K562 (cell line): ENCODE measurements at regions not wholly inside any gene's neighbourhood (a gene's known extent, or its start where the extent isn't known, plus 50 kb on each side); places are given as distances from the start of the nearest gene placed in this dataset.

Experiments
- ATAC-seq: fragments of 200-7000 bp; cut with Tn5 transposase; 3 replicates; pipeline ENCODE4 v1.9.1; 2020; ENCODE audit warnings: moderate library complexity
- BruUV-seq: library from RNA; stranded (reverse); fragments of 400-500 nt; replicated peaks from 2 replicates; lab custom pipeline; 2021; lab: Mats Ljungman, UMichigan
- CTCF ChIA-PET: fragments of 300-600 bp; formaldehyde crosslinking; extraction: SDS; loops from one replicate; lab custom pipeline; 2021; ENCODE audit warnings: low intra/inter-chr PET ratio; lab: Yijun Ruan, JAX
- POLR2A ChIA-PET: fragments of 300-600, 350-650 bp; sonication (Branson Sonifier 250); formaldehyde crosslinking; extraction: SDS; loops from one replicate; lab custom pipeline; 2021; ENCODE audit warnings: antibody characterized with exemption, inconsistent platforms; lab: Yijun Ruan, JAX
- DNase-seq, 4 experiments: peaks; one replicate each; pipeline versions ENCODE4 v3.0.0 to v3.0.0-alpha.2; 2011 to 2018; ENCODE audit warnings: low spot score in 3 of 4, mixed read lengths in 3 of 4; ENCODE audit errors: extremely low read depth in 1 of 4
- FAIRE-seq: peaks from 2 replicates; lab custom pipeline; 2011; peaks lifted over from hg19 to GRCh38; lab: Jason Lieb, UNC
- H2AFZ ChIP-seq: 2 replicates; pipeline ENCODE4 v1.6.0; 2011; ENCODE audit warnings: low read depth, low read length, control low read depth, inconsistent platforms
- H3K27ac ChIP-seq: fragments of 200-600 bp; 3 replicates; pipeline ENCODE4 v1.8.0; 2011; ENCODE audit warnings: low read depth, mild to moderate bottlenecking, control low read depth, inconsistent platforms, low read length, moderate library complexity, mixed read lengths; ENCODE audit errors: extremely low read depth
- H3K27me3 ChIP-seq, 2 experiments: fragments of 300-600 bp in 1 of 2; 2 replicates in 1 of 2; 3 replicates in 1 of 2; pipeline versions ENCODE4 v1.6.0 to v1.8.0; 2011; ENCODE audit warnings: inconsistent platforms in 2 of 2, low read length in 2 of 2, mild to moderate bottlenecking in 1 of 2, mixed read lengths in 1 of 2, moderate library complexity in 1 of 2; ENCODE audit not compliant: control insufficient read depth in 2 of 2, insufficient read depth in 2 of 2
- H3K36me3 ChIP-seq: fragments of 300-600 bp; 3 replicates; pipeline ENCODE4 v1.8.0; 2011; ENCODE audit warnings: mild to moderate bottlenecking, low read length, inconsistent platforms; ENCODE audit not compliant: control insufficient read depth, insufficient read depth
- H3K4me1 ChIP-seq, 2 experiments: fragments of 200-600 bp in 1 of 2; replicated peaks in 1 of 2; 2 replicates in 1 of 2; 3 replicates in 1 of 2; pipeline versions ENCODE4 v1.5.1 to v1.8.0; 2011; ENCODE audit warnings: inconsistent platforms in 2 of 2, low read length in 2 of 2, mild to moderate bottlenecking in 1 of 2, mixed read lengths in 1 of 2, moderate library complexity in 1 of 2; ENCODE audit not compliant: control insufficient read depth in 2 of 2, insufficient read depth in 2 of 2
- H3K4me2 ChIP-seq: 2 replicates; pipeline ENCODE4 v1.6.1; 2011; ENCODE audit warnings: low read length, control low read depth, inconsistent platforms, mixed read lengths; ENCODE audit not compliant: insufficient read depth
- H3K4me3 ChIP-seq: fragments of 200-600 bp; sonication (generic), shearing (Covaris generic); 2 replicates; pipeline ENCODE4 v1.5.1; 2016; ENCODE audit warnings: control low read depth, inconsistent platforms
- H3K79me2 ChIP-seq: fragments of 200-600 bp; 3 replicates; pipeline ENCODE4 v1.8.0; 2011; ENCODE audit warnings: low read length, inconsistent platforms; ENCODE audit not compliant: control insufficient read depth, insufficient read depth
- H3K9ac ChIP-seq, 2 experiments: 2 replicates each; pipeline versions ENCODE4 v1.6.0 to v1.6.1; 2011; ENCODE audit warnings: low read depth in 2 of 2, low read length in 2 of 2, control low read depth in 1 of 2, inconsistent platforms in 1 of 2, mild to moderate bottlenecking in 1 of 2, mixed read lengths in 1 of 2; ENCODE audit not compliant: insufficient read depth in 1 of 2
- H3K9me1 ChIP-seq: one replicate; pipeline ENCODE4 v1.6.0; 2011; ENCODE audit warnings: inconsistent platforms, mild to moderate bottlenecking, low read length, moderate library complexity; ENCODE audit not compliant: control insufficient read depth, insufficient read depth
- H3K9me3 ChIP-seq: replicated peaks from 2 replicates; pipeline ENCODE4 v1.5.1; 2011; ENCODE audit warnings: low read depth, low read length, inconsistent platforms; ENCODE audit not compliant: control insufficient read depth, insufficient read depth
- H4K20me1 ChIP-seq: replicated peaks from 2 replicates; pipeline ENCODE4 v1.6.1; 2011; ENCODE audit warnings: low read length, inconsistent platforms, mixed read lengths; ENCODE audit not compliant: control insufficient read depth, insufficient read depth
- ARID1B ChIP-seq: fragments of 450-650 bp; IDR thresholded peaks from 2 replicates; pipeline ENCODE4 v1.6.1; 2016; ENCODE audit warnings: antibody characterized with exemption, mild to moderate bottlenecking, inconsistent platforms
- CBFA2T3 ChIP-seq: fragments of 450-650 bp; IDR thresholded peaks from 2 replicates; pipeline ENCODE4 v1.6.1; 2017
- DPF2 ChIP-seq: fragments of 450-650 bp; IDR thresholded peaks from 2 replicates; pipeline ENCODE4 v1.6.1; 2016
- E2F3 ChIP-seq: fragments of 250-450 bp; sonication (Bioruptor Pico); IDR thresholded peaks from 2 replicates; pipeline ENCODE4 v1.4.0; 2020; ENCODE audit warnings: mild to moderate bottlenecking
- IRF2 ChIP-seq: sonication (generic); formaldehyde crosslinking; IDR thresholded peaks from 2 replicates; pipeline ENCODE4 v1.8.1; 2022; ENCODE audit warnings: mild to moderate bottlenecking, missing genetic modification reagents
- NFIC ChIP-seq: fragments of 450-650 bp; IDR thresholded peaks from 2 replicates; pipeline ENCODE4 v1.6.1; 2017; ENCODE audit warnings: mild to moderate bottlenecking, inconsistent platforms
- RCOR1 ChIP-seq, 2 experiments: IDR thresholded peaks; 2 replicates each; pipeline ENCODE4 v1.6.1; 2012; ENCODE audit warnings: low read depth in 2 of 2, low read length in 2 of 2, borderline replicate concordance in 1 of 2, improper control_type of control experiment in 1 of 2
- SMAD4 ChIP-seq: fragments of 250-450 bp; sonication (Bioruptor Pico); conservative IDR thresholded peaks from 2 replicates; pipeline ENCODE4 v1.8.0; 2021; ENCODE audit warnings: inconsistent platforms, mild to moderate bottlenecking, moderate library complexity
- SMARCA4 ChIP-seq: fragments of 450-650 bp; IDR thresholded peaks from 2 replicates; pipeline ENCODE4 v1.6.1; 2016
- TCF3 ChIP-seq: sonication (generic); formaldehyde crosslinking; IDR thresholded peaks from 2 replicates; pipeline ENCODE4 v1.4.0; 2020; ENCODE audit warnings: mild to moderate bottlenecking, missing genetic modification reagents
- ZBTB8A ChIP-seq: fragments of 450-650 bp; IDR thresholded peaks from 2 replicates; pipeline ENCODE4 v1.6.1; 2018; ENCODE audit warnings: mild to moderate bottlenecking, moderate library complexity; ENCODE audit not compliant: partially characterized antibody
- WGBS: fragments of 100-300 bp; shearing (Covaris generic); methylation state at CpG from one replicate; pipeline ENCODE4 v1.1.6; 2016; ENCODE audit warnings: low coverage, mixed read lengths; ENCODE audit not compliant: insufficient coverage; ENCODE audit errors: missing lambda C conversion rate; 5-methylcytosine and 5-hydroxymethylcytosine counted together
- in situ Hi-C: fragments of 300-500 bp; cut with MboI; formaldehyde crosslinking; loops from 4 replicates; pipeline ENCODE4 v1.15.0; 2018; ENCODE audit warnings: inconsistent platforms, mixed read lengths
- intact Hi-C: fragments of 100-400 bp; cut with micrococcal nuclease; formaldehyde crosslinking; loops from 2 replicates; pipeline ENCODE4 v1.14.2; 2022
- TF ChIP-seq, protein P1 (sequence below): fragments of 450-650 bp; IDR thresholded peaks from 2 replicates; pipeline ENCODE4 v1.6.1; 2017; ENCODE audit warnings: antibody characterized with exemption
- TF ChIP-seq, protein P2 (sequence below): fragments of 200-800 bp; sonication (Bioruptor generic); IDR thresholded peaks from 2 replicates; pipeline ENCODE4 v1.6.1; 2017; ENCODE audit warnings: missing genetic modification characterization, missing compliant biosample characterization

DNA sequence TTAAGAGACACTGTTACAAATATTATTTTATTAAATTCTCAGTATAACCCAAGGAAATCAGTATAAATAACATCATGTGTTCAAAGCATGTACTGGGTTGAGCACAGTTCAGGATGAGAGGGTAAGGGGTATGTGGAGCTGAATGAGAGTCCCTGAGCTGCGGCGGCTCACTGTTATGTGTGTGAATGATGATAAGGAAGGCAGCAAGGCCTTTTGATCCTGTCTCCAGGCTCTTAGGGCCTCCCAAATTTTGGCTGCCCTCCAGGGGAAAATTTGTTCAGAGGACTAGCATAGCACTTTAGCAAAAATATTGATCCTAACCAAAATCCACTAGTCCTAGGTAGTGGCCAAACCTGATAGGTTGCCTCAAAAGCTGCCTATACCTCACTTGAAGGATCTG is 86.1 kb upstream of the SPON1 start:
- intact Hi-C loops (no loop called here), in situ Hi-C loops (no loop called here)
- Histone ChIP-seq H3K4me2 (0 out of 2 replicates have a peak overlapping the region, but pooled peaks have one; percentile 20), H3K9me3 (no peaks in the 10 kb centered on the region), H3K36me3 (no peaks in the 10 kb centered on the region), H3K9me1 (no peaks in the 10 kb centered on the region), H3K27ac (peak overlapping the region; percentile 27; the same call in 1 of the 3 replicates), H3K79me2 (no peaks in the 10 kb centered on the region), H4K20me1 (no peaks in the 10 kb centered on the region), H2AFZ (peak overlapping the region; percentile 24; the same call in 1 of the 2 replicates), H3K27me3 (no peaks in the 10 kb centered on the region), H3K4me1 (peaks cover 32 to 42% of the 10 kb centered on the region in 2 experiments; a peak in 4 of 5 replicates), H3K4me3 (no peak overlapping the region), H3K9ac (no peak overlapping the region)
- no TSS peak for BruUV-seq
- peak; percentile 58; the same call in 1 of the 2 replicates for TF ChIP-seq DPF2
- TF ChIP-seq, protein P1, sequence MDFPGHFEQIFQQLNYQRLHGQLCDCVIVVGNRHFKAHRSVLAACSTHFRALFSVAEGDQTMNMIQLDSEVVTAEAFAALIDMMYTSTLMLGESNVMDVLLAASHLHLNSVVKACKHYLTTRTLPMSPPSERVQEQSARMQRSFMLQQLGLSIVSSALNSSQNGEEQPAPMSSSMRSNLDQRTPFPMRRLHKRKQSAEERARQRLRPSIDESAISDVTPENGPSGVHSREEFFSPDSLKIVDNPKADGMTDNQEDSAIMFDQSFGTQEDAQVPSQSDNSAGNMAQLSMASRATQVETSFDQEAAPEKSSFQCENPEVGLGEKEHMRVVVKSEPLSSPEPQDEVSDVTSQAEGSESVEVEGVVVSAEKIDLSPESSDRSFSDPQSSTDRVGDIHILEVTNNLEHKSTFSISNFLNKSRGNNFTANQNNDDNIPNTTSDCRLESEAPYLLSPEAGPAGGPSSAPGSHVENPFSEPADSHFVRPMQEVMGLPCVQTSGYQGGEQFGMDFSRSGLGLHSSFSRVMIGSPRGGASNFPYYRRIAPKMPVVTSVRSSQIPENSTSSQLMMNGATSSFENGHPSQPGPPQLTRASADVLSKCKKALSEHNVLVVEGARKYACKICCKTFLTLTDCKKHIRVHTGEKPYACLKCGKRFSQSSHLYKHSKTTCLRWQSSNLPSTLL, result no peak
- peak in 1 of 2 experiments; percentile 17; a peak in 1 of 4 replicates for TF ChIP-seq RCOR1 (IDR thresholded peaks at IDR 0.05; ENCODE audit: borderline replicate concordance in 1 of 2, low read depth in 2 of 2, low read length in 2 of 2)
- 0 out of 2 replicates have a peak, but pooled peaks have one; percentile 24 for TF ChIP-seq SMAD4 (CRISPR knock-in tag)
- TF ChIP-seq ZBTB8A, result no peak
- no peak for TF ChIP-seq IRF2 (CRISPR knock-in tag)
- peak; percentile 68 for TF ChIP-seq ARID1B
- TF ChIP-seq TCF3 (CRISPR knock-in tag), result peak; percentile 46
- no peak for TF ChIP-seq E2F3 (CRISPR knock-in tag)
- peak; percentile 63 for TF ChIP-seq CBFA2T3
- TF ChIP-seq NFIC, result peak; percentile 84
- TF ChIP-seq, protein P2, sequence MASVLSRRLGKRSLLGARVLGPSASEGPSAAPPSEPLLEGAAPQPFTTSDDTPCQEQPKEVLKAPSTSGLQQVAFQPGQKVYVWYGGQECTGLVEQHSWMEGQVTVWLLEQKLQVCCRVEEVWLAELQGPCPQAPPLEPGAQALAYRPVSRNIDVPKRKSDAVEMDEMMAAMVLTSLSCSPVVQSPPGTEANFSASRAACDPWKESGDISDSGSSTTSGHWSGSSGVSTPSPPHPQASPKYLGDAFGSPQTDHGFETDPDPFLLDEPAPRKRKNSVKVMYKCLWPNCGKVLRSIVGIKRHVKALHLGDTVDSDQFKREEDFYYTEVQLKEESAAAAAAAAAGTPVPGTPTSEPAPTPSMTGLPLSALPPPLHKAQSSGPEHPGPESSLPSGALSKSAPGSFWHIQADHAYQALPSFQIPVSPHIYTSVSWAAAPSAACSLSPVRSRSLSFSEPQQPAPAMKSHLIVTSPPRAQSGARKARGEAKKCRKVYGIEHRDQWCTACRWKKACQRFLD, result no peak
- TF ChIP-seq SMARCA4, result peak; percentile 17; the same call in 1 of the 2 replicates
- peak; percentile 64 for ATAC-seq
- DNase-seq, result peak; percentile 59 to 83 (median 66)
- CTCF ChIA-PET, result no interaction called here
- FAIRE-seq, result peak; percentile 80
- 0% methylated on average over 2 of the region's 2 CpGs for WGBS
- POLR2A ChIA-PET, result interaction anchor here (0.5 kb wide), 1 partner anchor 1818 kb away, joined by 3 read pairs; no protein-coding TSS in a partner anchor
